Esophagus squamous epithelium (tissue), 5 donors: ENCODE measurements at regions not wholly inside any gene's neighbourhood (a gene's known extent, or its start where the extent isn't known, plus 50 kb on each side); places are given as distances from the start of the nearest gene placed in this dataset.

ENCODE experiments used
- DNase-seq: peaks from one replicate; lab custom pipeline; 2025; lab: John Stamatoyannopoulos, UW
- H3K27ac ChIP-seq, 4 donors: fragments of 200-600 bp; sonication (generic); one replicate each; pipeline ENCODE4 v1.5.1; 2016 to 2019; ENCODE audit warnings: mild to moderate bottlenecking in 1 of 4
- H3K27me3 ChIP-seq, 4 donors: fragments of 200-600 bp; sonication (generic); 1 replicate in 3 of 4; 2 replicates in 1 of 4; pipeline versions ENCODE4 v1.5.1 to v1.6.0; 2017 to 2021; ENCODE audit warnings: antibody characterized with exemption in 1 of 4
- H3K36me3 ChIP-seq, 3 donors: fragments of 200-600 bp; sonication (generic); one replicate each; pipeline ENCODE4 v1.5.1; 2016 to 2019
- H3K4me1 ChIP-seq, 3 donors: fragments of 200-600 bp; sonication (generic); one replicate each; pipeline ENCODE4 v1.5.1; 2017 to 2019
- H3K4me3 ChIP-seq, 4 donors: fragments of 200-600 bp; sonication (generic); 1 replicate in 3 of 4; 2 replicates in 1 of 4; pipeline ENCODE4 v1.5.1; 2016 to 2019; ENCODE audit warnings: mild to moderate bottlenecking in 2 of 4, moderate library complexity in 1 of 4
- H3K9me3 ChIP-seq, 3 donors: fragments of 200-600 bp; sonication (generic); one replicate each; pipeline ENCODE4 v1.5.1; 2016 to 2019
- POLR2A ChIP-seq, 4 donors: fragments of 450-650 bp; IDR thresholded peaks; one replicate each; pipeline ENCODE4 v1.6.1; 2017; ENCODE audit warnings: antibody characterized with exemption in 4 of 4, mild to moderate bottlenecking in 4 of 4, moderate library complexity in 3 of 4
- WGBS, 2 donors: methylation state at CpG; one replicate each; pipeline ENCODE4 v1.1.5; 2018; 5-methylcytosine and 5-hydroxymethylcytosine counted together
- intact Hi-C: fragments of 100-400 bp; cut with DNase I; formaldehyde crosslinking; loops from one replicate; pipeline ENCODE4 v1.15.0; 2022
- TF ChIP-seq, protein P1 (sequence below), 6 experiments: fragments of 450-650 bp in 4 of 6; fragments of 200-600 bp in 2 of 6; sonication (generic) in 2 of 6; IDR thresholded peaks; one replicate each; pipeline ENCODE4 v1.5.1; 2016 to 2019; ENCODE audit warnings: antibody characterized with exemption in 6 of 6, mild to moderate bottlenecking in 4 of 6, moderate library complexity in 4 of 6
- donor health status: DM: yes; HTN: yes; CAD: no.

DNA sequence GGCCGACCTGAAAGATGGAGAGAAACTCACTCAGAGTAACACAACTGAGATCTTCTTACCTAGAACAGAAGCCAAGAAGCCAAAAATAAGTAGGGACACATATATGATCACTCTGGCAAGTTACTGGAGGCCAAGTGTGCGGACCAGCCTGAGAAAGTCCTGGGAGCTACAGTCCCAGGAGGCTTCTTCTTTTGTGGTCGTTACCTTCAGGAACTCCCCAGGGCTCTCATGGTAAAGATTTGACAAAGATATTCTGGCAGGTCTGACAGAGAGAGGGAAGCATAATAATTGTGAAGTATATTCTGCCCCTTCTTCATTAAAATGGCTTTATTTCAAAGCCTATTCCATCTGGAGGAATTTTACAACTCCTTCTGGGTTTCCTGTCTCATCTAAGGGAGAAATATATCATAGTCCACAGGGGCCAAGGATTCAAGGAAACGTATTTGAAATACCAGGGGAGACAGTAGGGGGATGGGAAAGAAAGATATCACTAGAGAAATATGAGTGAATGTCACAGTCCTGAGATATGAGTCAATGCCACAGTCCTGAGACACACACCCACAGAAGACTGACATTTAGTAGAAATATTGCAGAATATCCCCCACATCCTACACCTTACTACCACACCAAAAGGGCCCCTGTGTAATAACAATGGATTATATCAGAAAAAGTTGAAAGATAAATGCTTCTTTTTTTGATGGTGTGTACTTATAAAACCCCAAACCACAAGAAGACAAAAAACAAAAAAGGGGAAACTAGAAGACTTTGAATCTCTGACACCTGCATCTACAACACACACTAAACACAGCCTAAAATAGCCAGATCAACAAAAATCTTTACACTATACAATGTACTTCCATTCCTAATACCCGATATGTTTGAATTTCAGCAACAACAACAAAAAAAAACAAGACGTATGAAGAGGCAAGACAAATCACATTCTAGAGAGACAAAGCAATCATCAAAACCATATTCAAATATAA is 594.2 kb upstream of the NRG3 start:
- H3K4me3 ChIP-seq, result no peak overlapping the region
- H3K27ac ChIP-seq, result no peak overlapping the region
- TF ChIP-seq, protein P1, sequence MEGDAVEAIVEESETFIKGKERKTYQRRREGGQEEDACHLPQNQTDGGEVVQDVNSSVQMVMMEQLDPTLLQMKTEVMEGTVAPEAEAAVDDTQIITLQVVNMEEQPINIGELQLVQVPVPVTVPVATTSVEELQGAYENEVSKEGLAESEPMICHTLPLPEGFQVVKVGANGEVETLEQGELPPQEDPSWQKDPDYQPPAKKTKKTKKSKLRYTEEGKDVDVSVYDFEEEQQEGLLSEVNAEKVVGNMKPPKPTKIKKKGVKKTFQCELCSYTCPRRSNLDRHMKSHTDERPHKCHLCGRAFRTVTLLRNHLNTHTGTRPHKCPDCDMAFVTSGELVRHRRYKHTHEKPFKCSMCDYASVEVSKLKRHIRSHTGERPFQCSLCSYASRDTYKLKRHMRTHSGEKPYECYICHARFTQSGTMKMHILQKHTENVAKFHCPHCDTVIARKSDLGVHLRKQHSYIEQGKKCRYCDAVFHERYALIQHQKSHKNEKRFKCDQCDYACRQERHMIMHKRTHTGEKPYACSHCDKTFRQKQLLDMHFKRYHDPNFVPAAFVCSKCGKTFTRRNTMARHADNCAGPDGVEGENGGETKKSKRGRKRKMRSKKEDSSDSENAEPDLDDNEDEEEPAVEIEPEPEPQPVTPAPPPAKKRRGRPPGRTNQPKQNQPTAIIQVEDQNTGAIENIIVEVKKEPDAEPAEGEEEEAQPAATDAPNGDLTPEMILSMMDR (IDR thresholded peaks at IDR 0.05), result no peak
- no peak for TF ChIP-seq POLR2A (IDR thresholded peaks at IDR 0.05)
- H3K4me1 ChIP-seq, result no peaks in the 10 kb centered on the region
- H3K9me3 ChIP-seq, result no peaks in the 10 kb centered on the region
- no peak for DNase-seq
- no peaks in the 10 kb centered on the region for H3K27me3 ChIP-seq
- intact Hi-C loops, result no loop called here
- no peaks in the 10 kb centered on the region for H3K36me3 ChIP-seq
- WGBS, 2 donors, result 57 to 69% methylated on average over 6 of the region's 6 CpGs

DNA sequence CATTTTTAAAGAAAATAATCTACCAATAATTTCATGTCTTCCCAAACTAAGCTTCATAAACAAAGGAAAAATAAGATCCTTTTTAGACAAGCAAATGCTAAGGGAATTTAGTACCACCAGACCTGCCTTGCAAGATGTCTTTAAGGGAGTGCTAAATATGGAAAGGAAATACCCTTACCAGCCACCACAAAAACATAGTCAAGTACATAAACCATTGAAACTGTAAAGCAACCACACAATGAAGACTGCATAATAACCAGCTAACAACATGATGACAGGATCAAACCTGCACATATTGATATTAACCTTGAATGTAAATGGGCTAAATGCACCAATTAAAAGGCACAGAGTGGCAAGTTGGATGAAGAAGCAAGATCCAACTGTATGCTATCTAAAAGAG is 586.5 kb upstream of the NRG3 start:
- Histone ChIP-seq H3K27me3 (no peaks in the 10 kb centered on the region), H3K4me1 (no peaks in the 10 kb centered on the region), H3K36me3 (no peaks in the 10 kb centered on the region), H3K4me3 (no peak overlapping the region), H3K9me3 (no peaks in the 10 kb centered on the region), H3K27ac (no peak overlapping the region)
- DNase-seq, result no peak
- TF ChIP-seq, protein P1 (IDR thresholded peaks at IDR 0.05), result no peak
- no peak for TF ChIP-seq POLR2A (IDR thresholded peaks at IDR 0.05)
- intact Hi-C loops, result no loop called here

DNA sequence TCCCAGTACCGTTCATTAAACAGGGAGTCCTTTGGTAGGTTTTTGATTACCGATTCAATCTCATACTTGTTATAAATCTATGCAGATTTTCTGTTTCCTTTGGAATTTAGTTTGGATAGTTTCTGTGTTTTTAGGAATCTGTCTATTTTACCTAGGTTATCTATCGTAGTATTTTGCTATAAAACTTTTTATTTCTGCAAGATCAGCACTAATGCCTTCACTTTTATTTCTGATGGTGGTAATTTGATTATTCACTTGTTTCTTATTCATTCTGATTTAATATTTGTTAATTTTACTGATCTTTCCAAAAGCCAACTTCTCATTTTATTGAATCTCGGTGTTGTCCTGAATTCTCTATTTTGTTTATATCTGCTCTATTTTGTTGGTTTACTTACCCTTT is 577.7 kb upstream of the NRG3 start:
- Histone ChIP-seq H3K9me3 (peaks cover 0 to 3% (median 0%) of the 10 kb centered on the region in 3 donors), H3K27me3 (no peaks in the 10 kb centered on the region), H3K4me1 (no peaks in the 10 kb centered on the region), H3K36me3 (no peaks in the 10 kb centered on the region), H3K27ac (no peak overlapping the region), H3K4me3 (no peak overlapping the region)
- TF ChIP-seq POLR2A (IDR thresholded peaks at IDR 0.05), result no peak
- TF ChIP-seq, protein P1 (IDR thresholded peaks at IDR 0.05), result no peak
- intact Hi-C loops, result no loop called here
- no peak for DNase-seq
- 83 to 88% methylated on average over 4 of the region's 4 CpGs for WGBS, 2 donors

DNA sequence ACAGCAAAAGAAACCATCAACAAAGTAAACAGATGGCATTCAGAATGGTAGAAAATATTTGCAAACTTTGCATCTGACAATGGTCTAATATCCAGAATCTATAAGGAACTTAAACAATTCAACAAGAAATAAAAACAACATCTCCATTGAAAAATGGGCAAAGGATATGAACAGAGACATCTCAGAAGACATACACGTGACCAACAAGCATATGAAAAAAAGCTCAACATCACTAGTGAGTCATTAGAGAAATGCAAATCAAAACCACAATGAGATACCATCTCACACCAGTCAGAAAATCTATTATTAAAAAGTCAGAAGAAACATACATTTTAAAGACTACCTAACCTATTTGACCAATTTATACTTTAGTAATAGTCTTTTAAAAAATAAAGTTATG is 571.3 kb upstream of the NRG3 start:
- WGBS, 2 donors, result 57 to 68% methylated on average over 1 of the region's 1 CpG
- H3K27ac ChIP-seq, result no peak overlapping the region
- TF ChIP-seq POLR2A (IDR thresholded peaks at IDR 0.05), result no peak
- TF ChIP-seq, protein P1 (IDR thresholded peaks at IDR 0.05), result no peak
- no peaks in the 10 kb centered on the region for H3K4me1 ChIP-seq
- no peaks in the 10 kb centered on the region for H3K36me3 ChIP-seq
- no peaks in the 10 kb centered on the region for H3K27me3 ChIP-seq
- DNase-seq, result no peak
- no peak overlapping the region for H3K4me3 ChIP-seq
- H3K9me3 ChIP-seq, result peaks cover 0 to 4% (median 3%) of the 10 kb centered on the region in 3 donors
- intact Hi-C loops, result no loop called here

DNA sequence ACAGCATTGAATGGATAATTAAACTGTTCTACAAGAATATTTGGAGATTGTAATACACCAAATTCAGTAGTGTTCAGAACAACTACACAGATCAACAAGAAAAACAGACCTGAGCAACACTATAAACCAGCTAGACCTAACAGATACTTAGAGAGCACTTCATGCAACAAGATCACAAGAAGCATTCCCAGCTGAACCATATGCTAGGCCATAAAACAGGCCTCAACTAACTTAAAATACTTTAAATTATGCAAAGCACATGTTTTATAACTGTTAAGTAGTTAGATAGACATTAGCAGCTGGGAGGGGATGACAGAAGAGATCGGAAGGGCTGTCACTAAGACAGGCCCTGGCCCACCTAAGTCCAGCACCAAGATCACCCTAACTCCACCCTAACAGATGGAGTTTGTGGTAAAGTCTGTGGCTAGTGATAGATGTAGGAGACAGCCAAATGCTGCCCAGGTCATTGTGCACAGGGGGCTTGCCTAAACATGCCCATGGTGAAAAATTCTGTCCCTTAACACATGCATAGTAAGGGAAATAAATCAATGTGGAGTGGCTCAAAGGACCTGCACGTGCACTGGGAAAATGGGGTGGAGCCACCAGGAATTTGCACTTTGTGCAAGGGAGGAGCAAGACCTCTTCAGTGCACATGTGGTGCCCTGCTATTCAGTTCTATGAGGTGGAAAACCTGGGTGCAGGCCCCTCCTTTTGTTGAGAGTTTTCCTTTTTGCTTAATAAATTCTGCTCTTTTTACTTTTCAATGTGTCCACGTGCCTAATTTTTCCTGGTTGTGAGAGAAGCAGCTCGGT is 567.8 kb upstream of the NRG3 start:
- 69 to 74% methylated on average over 4 of the region's 4 CpGs for WGBS, 2 donors
- DNase-seq, result no peak
- no peaks in the 10 kb centered on the region for H3K4me1 ChIP-seq
- H3K9me3 ChIP-seq, result peaks cover 0 to 13% (median 0%) of the 10 kb centered on the region in 3 donors
- no peak overlapping the region for H3K27ac ChIP-seq
- H3K36me3 ChIP-seq, result no peaks in the 10 kb centered on the region
- no peaks in the 10 kb centered on the region for H3K27me3 ChIP-seq
- intact Hi-C loops, result no loop called here
- H3K4me3 ChIP-seq, result no peak overlapping the region
- TF ChIP-seq, protein P1 (IDR thresholded peaks at IDR 0.05), result no peak
- TF ChIP-seq POLR2A (IDR thresholded peaks at IDR 0.05), result no peak
